Hepatocyte (in vitro differentiated cells): ENCODE measurements at regions not wholly inside any gene's neighbourhood (a gene's known extent, or its start where the extent isn't known, plus 50 kb on each side); places are given as distances from the start of the nearest gene placed in this dataset.

Source experiments
- DNase-seq: peaks from one replicate; pipeline ENCODE4 v3.0.0-alpha.2; 2016; ENCODE audit warnings: low spot score
- H2AFZ ChIP-seq: fragments of 200-600 bp; sonication (generic); 2 replicates; pipeline ENCODE4 v1.6.0; 2016; ENCODE audit warnings: antibody characterized with exemption, mild to moderate bottlenecking
- H3K27ac ChIP-seq: fragments of 200-600 bp; sonication (generic); 2 replicates; pipeline ENCODE4 v1.5.1; 2016; ENCODE audit warnings: mild to moderate bottlenecking
- H3K27me3 ChIP-seq: fragments of 200-600 bp; sonication (generic); 2 replicates; pipeline ENCODE4 v1.6.1; 2016
- H3K36me3 ChIP-seq: fragments of 200-600 bp; sonication (generic); replicated peaks from 2 replicates; pipeline ENCODE4 v1.5.1; 2016; ENCODE audit warnings: low read depth; ENCODE audit not compliant: insufficient read depth
- H3K4me1 ChIP-seq: fragments of 200-600 bp; sonication (generic); 2 replicates; pipeline ENCODE4 v1.5.1; 2016; ENCODE audit warnings: mild to moderate bottlenecking, moderate library complexity; ENCODE audit not compliant: insufficient read depth
- H3K4me2 ChIP-seq: fragments of 200-600 bp; sonication (generic); 2 replicates; pipeline ENCODE4 v1.6.0; 2016
- H3K4me3 ChIP-seq: fragments of 200-600 bp; sonication (generic); 2 replicates; pipeline ENCODE4 v1.5.1; 2016; ENCODE audit warnings: mild to moderate bottlenecking
- H3K79me2 ChIP-seq: fragments of 200-600 bp; sonication (generic); 2 replicates; pipeline ENCODE4 v1.6.0; 2017; ENCODE audit warnings: mild to moderate bottlenecking
- H3K9me2 ChIP-seq: fragments of 200-600 bp; sonication (generic); replicated peaks from 2 replicates; pipeline ENCODE4 v1.6.0; 2017; ENCODE audit warnings: mild to moderate bottlenecking; ENCODE audit not compliant: insufficient read depth
- H3K9me3 ChIP-seq: fragments of 200-600 bp; sonication (generic); 2 replicates; pipeline ENCODE4 v1.5.1; 2016; ENCODE audit warnings: low read depth, mild to moderate bottlenecking
- H4K20me1 ChIP-seq: fragments of 200-600 bp; sonication (generic); 2 replicates; pipeline ENCODE4 v1.6.0; 2016; ENCODE audit warnings: mild to moderate bottlenecking; ENCODE audit not compliant: insufficient read depth, poor library complexity, severe bottlenecking
- EZH2 ChIP-seq: fragments of 200-600 bp; sonication (generic); IDR thresholded peaks from 2 replicates; pipeline ENCODE4 v1.6.1; 2016; ENCODE audit warnings: antibody characterized with exemption, mild to moderate bottlenecking, borderline replicate concordance
- EZH2phosphoT487 ChIP-seq: fragments of 200-600 bp; sonication (generic); IDR thresholded peaks from one replicate; pipeline ENCODE4 v1.6.1; 2018; ENCODE audit warnings: antibody characterized with exemption, mild to moderate bottlenecking, low read depth, moderate library complexity; ENCODE audit not compliant: unreplicated experiment, severe bottlenecking
- WGBS: methylation state at CpG from one replicate; pipeline ENCODE4 v1.1.6; 2016; ENCODE audit warnings: low lambda C conversion rate; ENCODE audit errors: missing lambda C conversion rate; 5-methylcytosine and 5-hydroxymethylcytosine counted together
- TF ChIP-seq, protein P1 (sequence below): fragments of 200-600 bp; sonication (generic); IDR thresholded peaks from 2 replicates; pipeline ENCODE4 v1.5.1; 2016; ENCODE audit warnings: antibody characterized with exemption, mild to moderate bottlenecking; ENCODE audit not compliant: poor library complexity

DNA sequence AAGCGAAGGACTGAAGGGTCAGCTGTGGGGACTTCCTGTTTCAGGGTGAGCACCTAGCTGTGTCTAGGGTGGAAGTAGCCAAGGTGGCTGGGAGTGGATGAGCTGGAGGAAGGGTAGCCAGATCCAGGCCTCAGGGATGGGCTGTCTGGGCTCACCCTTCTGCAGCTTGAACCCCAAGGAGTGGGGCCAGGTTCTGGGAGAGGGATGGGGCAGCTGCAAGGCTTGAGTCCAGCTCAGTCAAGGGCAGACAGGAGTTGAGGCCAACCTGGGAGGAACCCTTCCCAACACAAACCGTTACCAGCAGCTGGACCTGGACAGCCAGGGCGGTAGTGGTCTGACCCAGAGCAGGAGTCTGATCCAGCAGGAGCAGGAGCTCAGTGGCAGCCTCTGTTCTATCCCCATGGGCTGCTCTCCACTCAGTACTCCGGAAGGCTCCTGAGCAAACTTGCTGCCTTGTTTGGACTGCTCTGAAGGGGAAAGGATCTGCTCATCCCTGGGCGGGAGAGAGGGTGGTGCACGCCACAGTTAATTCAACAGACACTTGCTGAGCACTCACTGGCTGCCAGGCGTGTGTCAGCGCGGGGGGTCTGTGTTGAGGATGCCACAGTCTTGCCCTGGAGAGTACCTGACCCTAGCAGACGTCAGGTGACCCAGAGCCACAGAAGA is 53.8 kb upstream of the THY1 start:
- Histone ChIP-seq H3K9me3 (no peaks in the 10 kb centered on the region), H3K9me2 (no peaks in the 10 kb centered on the region), H2AFZ (no peak overlapping the region), H3K4me2 (no peak overlapping the region), H3K4me3 (no peak overlapping the region), H3K27me3 (no peaks in the 10 kb centered on the region), H3K79me2 (no peaks in the 10 kb centered on the region), H3K36me3 (no peaks in the 10 kb centered on the region), H4K20me1 (no peaks in the 10 kb centered on the region), H3K4me1 (peaks cover 8% of the 10 kb centered on the region), H3K27ac (no peak overlapping the region)
- no peak for TF ChIP-seq EZH2
- 74% methylated on average over 10 of the region's 10 CpGs for WGBS
- no peak for DNase-seq

DNA sequence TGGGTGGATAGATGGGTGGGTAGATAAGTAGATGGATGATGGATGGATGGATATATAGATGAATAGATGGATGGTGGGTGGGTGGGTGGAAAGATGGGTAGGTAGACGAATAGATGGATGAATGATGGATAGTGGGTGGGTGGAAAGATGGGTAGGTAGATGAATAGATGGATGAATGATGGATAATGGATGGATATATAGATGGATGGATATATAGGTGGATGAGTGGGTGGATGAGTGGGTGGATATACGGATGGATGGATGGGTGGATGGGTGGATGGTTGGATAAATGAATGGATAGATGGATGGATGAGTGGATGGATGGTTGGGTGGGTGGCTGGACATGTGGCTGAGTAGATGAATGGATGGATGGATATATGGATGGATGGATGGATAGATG is 53.1 kb upstream of the THY1 start:
- TF ChIP-seq EZH2, result no peak
- no peak for TF ChIP-seq EZH2phosphoT487
- TF ChIP-seq, protein P1, sequence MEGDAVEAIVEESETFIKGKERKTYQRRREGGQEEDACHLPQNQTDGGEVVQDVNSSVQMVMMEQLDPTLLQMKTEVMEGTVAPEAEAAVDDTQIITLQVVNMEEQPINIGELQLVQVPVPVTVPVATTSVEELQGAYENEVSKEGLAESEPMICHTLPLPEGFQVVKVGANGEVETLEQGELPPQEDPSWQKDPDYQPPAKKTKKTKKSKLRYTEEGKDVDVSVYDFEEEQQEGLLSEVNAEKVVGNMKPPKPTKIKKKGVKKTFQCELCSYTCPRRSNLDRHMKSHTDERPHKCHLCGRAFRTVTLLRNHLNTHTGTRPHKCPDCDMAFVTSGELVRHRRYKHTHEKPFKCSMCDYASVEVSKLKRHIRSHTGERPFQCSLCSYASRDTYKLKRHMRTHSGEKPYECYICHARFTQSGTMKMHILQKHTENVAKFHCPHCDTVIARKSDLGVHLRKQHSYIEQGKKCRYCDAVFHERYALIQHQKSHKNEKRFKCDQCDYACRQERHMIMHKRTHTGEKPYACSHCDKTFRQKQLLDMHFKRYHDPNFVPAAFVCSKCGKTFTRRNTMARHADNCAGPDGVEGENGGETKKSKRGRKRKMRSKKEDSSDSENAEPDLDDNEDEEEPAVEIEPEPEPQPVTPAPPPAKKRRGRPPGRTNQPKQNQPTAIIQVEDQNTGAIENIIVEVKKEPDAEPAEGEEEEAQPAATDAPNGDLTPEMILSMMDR, result no peak
- H3K79me2 ChIP-seq, result no peaks in the 10 kb centered on the region
- H3K4me2 ChIP-seq, result no peak overlapping the region
- H3K4me1 ChIP-seq, result peaks cover 7% of the 10 kb centered on the region
- DNase-seq, result no peak
- H3K27ac ChIP-seq, result no peak overlapping the region
- no peak overlapping the region for H2AFZ ChIP-seq
- H4K20me1 ChIP-seq, result no peaks in the 10 kb centered on the region
- H3K27me3 ChIP-seq, result no peaks in the 10 kb centered on the region
- H3K9me2 ChIP-seq, result no peaks in the 10 kb centered on the region
- no peaks in the 10 kb centered on the region for H3K9me3 ChIP-seq
- WGBS, result 89% methylated on average over 2 of the region's 2 CpGs
- H3K36me3 ChIP-seq, result no peaks in the 10 kb centered on the region
- no peak overlapping the region for H3K4me3 ChIP-seq

DNA sequence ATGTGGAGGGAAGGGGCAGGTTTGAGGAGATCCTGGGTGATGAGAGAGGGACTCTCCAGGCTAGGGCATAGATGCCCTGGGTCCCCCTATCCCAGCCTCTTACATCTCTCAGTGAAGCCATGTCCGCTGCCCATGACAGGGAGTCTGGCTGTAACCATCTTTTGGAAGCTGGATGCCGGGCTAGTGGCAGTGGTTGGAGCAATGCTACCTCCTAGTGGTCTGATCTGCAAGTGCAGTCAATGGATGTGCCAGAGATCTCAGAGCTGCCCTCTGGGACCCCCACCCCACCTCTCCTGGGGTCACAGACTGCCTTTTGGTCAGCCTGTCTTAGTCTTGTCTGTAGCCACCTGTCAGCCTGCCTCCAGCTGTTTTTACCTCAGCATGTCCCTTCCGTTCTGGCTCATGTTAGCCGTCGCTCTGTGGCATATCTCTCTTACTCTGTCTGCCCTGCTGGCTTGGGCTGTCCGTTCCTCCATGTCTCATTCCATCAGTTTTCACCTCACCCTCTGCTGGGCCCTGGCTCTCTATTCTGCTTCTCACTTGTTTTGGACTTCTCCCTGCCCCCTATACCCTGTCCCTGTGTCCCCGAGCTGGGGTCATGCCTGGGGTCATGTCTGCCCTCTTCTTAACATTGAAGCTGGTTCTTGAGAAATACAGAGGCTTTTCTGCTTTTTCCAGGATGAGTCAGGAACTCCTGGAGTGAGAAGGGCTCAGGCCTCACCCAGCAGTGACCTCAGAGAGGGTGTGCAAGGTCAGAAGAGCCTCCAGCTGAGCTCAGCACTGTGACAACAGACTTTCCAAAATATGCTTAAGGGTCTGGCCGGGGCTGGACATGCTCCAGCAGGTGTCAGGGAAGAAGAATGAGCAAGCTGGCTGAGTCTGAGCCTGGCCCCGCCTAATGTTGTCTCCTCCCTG is 52.0 kb upstream of the THY1 start:
- Histone ChIP-seq H3K79me2 (no peaks in the 10 kb centered on the region), H2AFZ (no peak overlapping the region), H3K4me2 (no peak overlapping the region), H3K9me3 (no peaks in the 10 kb centered on the region), H3K27me3 (no peaks in the 10 kb centered on the region), H3K4me1 (peaks cover 2% of the 10 kb centered on the region), H4K20me1 (no peaks in the 10 kb centered on the region), H3K36me3 (no peaks in the 10 kb centered on the region), H3K27ac (no peak overlapping the region), H3K9me2 (no peaks in the 10 kb centered on the region), H3K4me3 (no peak overlapping the region)
- TF ChIP-seq, protein P1, result peak; percentile 86
- no peak for TF ChIP-seq EZH2
- no peak for TF ChIP-seq EZH2phosphoT487
- 39% methylated on average over 9 of the region's 9 CpGs for WGBS
- DNase-seq, result peak; percentile 86
